Left ventricle myocardium inferior (tissue), 1 donor: ENCODE measurements at regions not wholly inside any gene's neighbourhood (a gene's known extent, or its start where the extent isn't known, plus 50 kb on each side); places are given as distances from the start of the nearest gene placed in this dataset.

ENCODE experiments used
- DNase-seq: peaks from one replicate; pipeline ENCODE4 v3.0.0-alpha.2; 2020
- H3K27ac ChIP-seq: fragments of 200-600 bp; replicated peaks from 2 replicates; pipeline ENCODE4 v1.8.0; 2021
- H3K27me3 ChIP-seq: fragments of 200-600 bp; 2 replicates; pipeline ENCODE4 v1.8.0; 2021; ENCODE audit warnings: low read depth
- H3K36me3 ChIP-seq: fragments of 200-600 bp; 2 replicates; pipeline ENCODE4 v1.8.0; 2021
- H3K4me1 ChIP-seq: fragments of 200-600 bp; 2 replicates; pipeline ENCODE4 v1.8.0; 2021
- H3K4me3 ChIP-seq: fragments of 200-600 bp; 2 replicates; pipeline ENCODE4 v1.8.0; 2021; ENCODE audit warnings: mild to moderate bottlenecking, moderate library complexity
- H3K9me3 ChIP-seq: fragments of 200-600 bp; replicated peaks from 2 replicates; pipeline ENCODE4 v1.8.0; 2021
- CTCF ChIP-seq: fragments of 200-600 bp; IDR thresholded peaks from 2 replicates; pipeline ENCODE4 v1.8.0; 2021; ENCODE audit warnings: antibody characterized with exemption, mild to moderate bottlenecking, borderline replicate concordance
- intact Hi-C: fragments of 100-400 bp; cut with micrococcal nuclease; formaldehyde crosslinking; loops from one replicate; pipeline ENCODE4 v1.11.0; 2022
- donor health status: DM: no; HTN: yes; CAD: no; lungs with severe emphysema.

GRCh38 chr3:79884354-79884753 lies 116.6 kb upstream of the ROBO1 start:
- intact Hi-C loops = no loop called here
- no peak for DNase-seq
- no peaks in the 10 kb centered on the region for H3K36me3 ChIP-seq
- H3K27me3 ChIP-seq = no peaks in the 10 kb centered on the region
- no peak for TF ChIP-seq CTCF
- H3K4me1 ChIP-seq = no peaks in the 10 kb centered on the region
- no peak overlapping the region for H3K27ac ChIP-seq
- no peak overlapping the region for H3K4me3 ChIP-seq
- no peaks in the 10 kb centered on the region for H3K9me3 ChIP-seq

DNA sequence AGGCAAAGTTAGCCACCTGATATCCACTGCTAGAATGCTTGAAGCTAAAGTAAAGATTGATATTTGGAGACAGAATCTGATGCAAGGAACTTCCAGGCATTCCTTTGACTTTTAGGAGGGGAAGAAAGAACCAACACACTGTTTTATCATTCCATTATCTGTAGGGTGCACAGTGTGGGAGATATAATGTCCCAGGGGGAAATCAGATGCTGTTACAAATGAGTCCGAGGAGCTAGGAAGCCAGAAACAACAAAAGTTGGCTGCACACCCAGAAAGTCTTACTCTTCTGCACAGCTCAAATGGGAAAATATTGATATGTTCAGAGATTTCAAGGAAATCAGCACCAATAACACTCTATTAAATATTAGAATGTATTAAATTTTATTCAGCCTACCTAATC lies 113.6 kb upstream of the ROBO1 start:
- Histone ChIP-seq H3K9me3 (peaks cover 11% of the 10 kb centered on the region), H3K27me3 (no peaks in the 10 kb centered on the region), H3K27ac (no peak overlapping the region), H3K36me3 (no peaks in the 10 kb centered on the region), H3K4me1 (no peaks in the 10 kb centered on the region), H3K4me3 (no peak overlapping the region)
- intact Hi-C loops = no loop called here
- DNase-seq = no peak
- no peak for TF ChIP-seq CTCF

DNA sequence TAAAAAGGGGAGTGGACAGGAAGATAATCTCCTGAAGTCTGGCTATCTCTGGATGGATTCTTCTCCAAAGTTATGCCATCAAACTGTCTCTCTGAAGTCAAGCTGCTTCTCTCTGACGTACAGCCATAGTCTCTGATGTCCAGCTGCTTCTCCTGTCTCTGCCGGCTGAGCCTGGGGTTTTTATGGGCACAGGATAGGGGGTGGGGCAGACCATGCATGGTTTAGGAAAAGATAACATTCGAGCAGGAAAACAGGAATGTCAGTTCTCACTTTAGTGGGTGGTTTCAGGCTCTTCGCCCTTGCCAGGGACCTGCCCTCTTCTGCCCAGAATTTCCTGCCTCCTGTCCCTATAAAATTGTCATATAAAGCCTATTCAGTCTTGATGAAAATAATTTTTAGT lies 110.9 kb upstream of the ROBO1 start:
- no peaks in the 10 kb centered on the region for H3K36me3 ChIP-seq
- H3K27ac ChIP-seq = no peak overlapping the region
- no peaks in the 10 kb centered on the region for H3K27me3 ChIP-seq
- no peak for DNase-seq
- H3K9me3 ChIP-seq = peaks cover 11% of the 10 kb centered on the region
- H3K4me1 ChIP-seq = no peaks in the 10 kb centered on the region
- H3K4me3 ChIP-seq = no peak overlapping the region
- no peak for TF ChIP-seq CTCF
- intact Hi-C loops = no loop called here

- Histone ChIP-seq H3K36me3 (no peaks in the 10 kb centered on the region), H3K27ac (no peak overlapping the region), H3K9me3 (peaks cover 11% of the 10 kb centered on the region), H3K4me1 (no peaks in the 10 kb centered on the region), H3K27me3 (no peaks in the 10 kb centered on the region), H3K4me3 (no peak overlapping the region)
- intact Hi-C loops = no loop called here
- DNase-seq = no peak
- TF ChIP-seq CTCF = no peak
Measured at GRCh38 chr3:79874646-79875045, 106.8 kb upstream of the ROBO1 start.

DNA sequence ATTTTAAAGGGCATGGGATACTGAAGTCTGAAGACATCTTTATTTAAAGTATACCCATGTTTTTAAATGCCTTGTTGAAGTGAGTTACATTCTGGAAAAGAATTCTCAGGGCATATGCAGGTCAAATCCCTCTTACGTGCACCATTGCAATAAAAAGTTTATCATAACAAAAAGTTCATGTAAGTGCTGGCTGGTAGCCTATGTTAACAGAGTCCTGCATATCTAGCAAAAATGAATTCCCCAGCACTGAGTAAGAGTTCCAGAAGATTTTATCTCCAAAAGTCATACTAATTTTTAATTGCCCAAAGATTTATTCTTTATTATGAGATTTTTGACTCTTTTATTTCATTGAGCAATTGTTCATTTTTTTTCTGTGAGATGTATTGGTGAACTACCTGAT lies 104.7 kb upstream of the ROBO1 start:
- no peaks in the 10 kb centered on the region for H3K9me3 ChIP-seq
- H3K36me3 ChIP-seq = no peaks in the 10 kb centered on the region
- no peaks in the 10 kb centered on the region for H3K4me1 ChIP-seq
- H3K4me3 ChIP-seq = no peak overlapping the region
- no peak overlapping the region for H3K27ac ChIP-seq
- no peak for DNase-seq
- TF ChIP-seq CTCF = no peak
- no peaks in the 10 kb centered on the region for H3K27me3 ChIP-seq
- intact Hi-C loops = no loop called here

DNA sequence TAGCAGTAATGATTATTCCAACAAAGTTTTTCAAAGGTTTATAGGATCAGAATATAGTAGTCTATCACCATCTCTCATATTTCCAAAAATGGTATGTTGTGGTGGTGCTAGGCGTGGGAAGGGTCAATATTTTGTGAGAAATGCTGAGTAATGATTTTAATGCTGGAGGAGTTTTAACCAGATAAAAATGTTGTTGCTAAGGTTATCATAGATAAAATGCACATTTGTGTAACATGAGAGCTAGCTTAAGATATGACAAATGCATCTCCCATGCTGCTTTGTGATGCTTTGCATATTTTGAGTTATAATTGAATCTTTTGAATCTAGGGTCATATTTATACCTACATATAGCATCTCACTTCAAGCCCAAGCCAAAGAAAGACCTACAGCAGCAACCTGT lies 103.9 kb upstream of the ROBO1 start:
- Histone ChIP-seq H3K9me3 (no peaks in the 10 kb centered on the region), H3K4me3 (no peak overlapping the region), H3K4me1 (no peaks in the 10 kb centered on the region), H3K27ac (no peak overlapping the region), H3K27me3 (no peaks in the 10 kb centered on the region), H3K36me3 (no peaks in the 10 kb centered on the region)
- DNase-seq = no peak
- no peak for TF ChIP-seq CTCF
- intact Hi-C loops = no loop called here
